Stimulated activated naive CD4-positive, alpha-beta T cell treated with Interleukin-2 at 50 U/mL for 16 hours (primary cell): ENCODE measurements at regions not wholly inside any gene's neighbourhood (a gene's known extent, or its start where the extent isn't known, plus 50 kb on each side); places are given as distances from the start of the nearest gene placed in this dataset.
"Not testable (repeated sequence)": the region's sequence is repeated elsewhere in the genome, so short reads cannot be mapped to it uniquely, and the experiment has no call there.

Experiments
- DNase-seq: peaks from one replicate; lab custom pipeline; 2025; lab: John Stamatoyannopoulos, UW

GRCh38 chr18:39208729-39209128, 1643.1 kb upstream of the CELF4 start:
- DNase-seq = no peak

- DNase-seq = no peak
Observed at GRCh38 chr18:39208190-39208589, 1642.6 kb upstream of the CELF4 start.

GRCh38 chr18:39206398-39207103, 1641.0 kb upstream of the CELF4 start:
- not testable (repeated sequence) for DNase-seq

GRCh38 chr18:39205565-39206195, 1640.1 kb upstream of the CELF4 start:
- DNase-seq = no peak

- DNase-seq = no peak
Observed at GRCh38 chr18:39200153-39200552, 1634.6 kb upstream of the CELF4 start.

GRCh38 chr18:39199231-39199855, 1633.7 kb upstream of the CELF4 start:
- no peak for DNase-seq

GRCh38 chr18:39198376-39198775, 1632.8 kb upstream of the CELF4 start:
- no peak for DNase-seq

GRCh38 chr18:39191931-39192330, 1626.3 kb upstream of the CELF4 start:
- DNase-seq = no peak

- DNase-seq = no peak
Observed at GRCh38 chr18:39191058-39191457, 1625.5 kb upstream of the CELF4 start.

GRCh38 chr18:39190508-39190907, 1624.9 kb upstream of the CELF4 start:
- DNase-seq = no peak

- DNase-seq = no peak
Observed at GRCh38 chr18:39188278-39188677, 1622.7 kb upstream of the CELF4 start.

- no peak for DNase-seq
Observed at GRCh38 chr18:39186008-39186407, 1620.4 kb upstream of the CELF4 start.

GRCh38 chr18:39184176-39184575, 1618.6 kb upstream of the CELF4 start:
- no peak for DNase-seq

GRCh38 chr18:39178166-39178565, 1612.6 kb upstream of the CELF4 start:
- DNase-seq = no peak

- no peak for DNase-seq
Observed at GRCh38 chr18:39172695-39173421, 1607.3 kb upstream of the CELF4 start.

- no peak for DNase-seq
Observed at GRCh38 chr18:39168723-39169122, 1603.1 kb upstream of the CELF4 start.

GRCh38 chr18:39167990-39168389, 1602.4 kb upstream of the CELF4 start:
- no peak for DNase-seq

- DNase-seq = no peak
Observed at GRCh38 chr18:39166776-39167175, 1601.2 kb upstream of the CELF4 start.

GRCh38 chr18:39162013-39162827, 1596.6 kb upstream of the CELF4 start:
- no peak for DNase-seq

GRCh38 chr18:39149211-39149806, 1583.7 kb upstream of the CELF4 start:
- DNase-seq = no peak

- no peak for DNase-seq
Observed at GRCh38 chr18:39134255-39134654, 1568.7 kb upstream of the CELF4 start.
